H1 (cell line): ENCODE measurements at regions not wholly inside any gene's neighbourhood (a gene's known extent, or its start where the extent isn't known, plus 50 kb on each side); places are given as distances from the start of the nearest gene placed in this dataset. TPM values are rescaled to one million over a fixed set of nuclear protein-coding genes. Genes with fewer than 3 reads are reported as not detected.

ENCODE experiments used
- CTCF ChIA-PET: fragments of 300-600 bp; sonication (Branson Sonifier 250); formaldehyde crosslinking; loops from one replicate; lab custom pipeline; 2021; ENCODE audit not compliant: partially characterized antibody; lab: Charles Lee
- POLR2A ChIA-PET: fragments of 300-600 bp; sonication (Branson Sonifier 250); formaldehyde crosslinking; loops from one replicate; lab custom pipeline; 2021; ENCODE audit warnings: inconsistent platforms; ENCODE audit not compliant: partially characterized antibody; lab: Charles Lee
- DNase-seq, 2 experiments: peaks; one replicate each; pipeline versions ENCODE4 v3.0.0 to v3.0.0-alpha.2; 2010 to 2022; ENCODE audit warnings: low spot score in 2 of 2, low read depth in 1 of 2, mixed read lengths in 1 of 2
- FAIRE-seq: peaks from 2 replicates; lab custom pipeline; 2011; peaks lifted over from hg19 to GRCh38; lab: Jason Lieb, UNC
- H2AFZ ChIP-seq: 2 replicates; pipeline ENCODE4 v1.8.1; 2012; ENCODE audit warnings: low read length, inconsistent platforms
- H2AK5ac ChIP-seq: 2 replicates; pipeline ENCODE4 v1.6.1; 2013; ENCODE audit warnings: low read depth, low read length
- H2BK120ac ChIP-seq: replicated peaks from 2 replicates; pipeline ENCODE3; 2013; ENCODE audit warnings: low read depth, low read length, inconsistent platforms
- H2BK12ac ChIP-seq: 2 replicates; pipeline ENCODE4 v1.6.1; 2013; ENCODE audit warnings: low read depth, low read length
- H2BK15ac ChIP-seq: 2 replicates; pipeline ENCODE4 v1.6.1; 2013; ENCODE audit warnings: low read length
- H2BK20ac ChIP-seq: 2 replicates; pipeline ENCODE4 v1.6.1; 2013; ENCODE audit warnings: low read length
- H2BK5ac ChIP-seq: 2 replicates; pipeline ENCODE4 v1.6.1; 2013; ENCODE audit warnings: low read depth, low read length
- H3K14ac ChIP-seq: 2 replicates; pipeline ENCODE4 v1.6.1; 2013; ENCODE audit warnings: inconsistent platforms; ENCODE audit not compliant: insufficient read length
- H3K18ac ChIP-seq: 2 replicates; pipeline ENCODE4 v1.6.1; 2013; ENCODE audit warnings: low read length; ENCODE audit errors: extremely low read depth
- H3K23ac ChIP-seq: 2 replicates; pipeline ENCODE4 v1.6.1; 2013; ENCODE audit warnings: inconsistent platforms; ENCODE audit not compliant: insufficient read length
- H3K23me2 ChIP-seq: 2 replicates; pipeline ENCODE4 v1.6.1; 2013; ENCODE audit warnings: low read depth, low read length
- H3K27ac ChIP-seq: 2 replicates; pipeline ENCODE4 v1.6.1; 2011; ENCODE audit warnings: low read depth, low read length, inconsistent platforms
- H3K27me3 ChIP-seq, 4 experiments: replicated peaks in 1 of 4; 1 replicate in 1 of 4; 2 replicates in 3 of 4; pipeline versions ENCODE4 v1.6.1 to v1.8.1; 2011 to 2013; ENCODE audit warnings: low read length in 3 of 4, mild to moderate bottlenecking in 3 of 4, inconsistent platforms in 2 of 4, mixed read lengths in 2 of 4, moderate library complexity in 1 of 4; ENCODE audit not compliant: control insufficient read depth in 3 of 4, insufficient read depth in 3 of 4; ENCODE audit errors: extremely low read depth in 1 of 4
- H3K36me3 ChIP-seq, 4 experiments: 2 replicates each; pipeline versions ENCODE4 v1.6.1 to v1.8.1; 2011 to 2013; ENCODE audit warnings: mild to moderate bottlenecking in 4 of 4, low read length in 3 of 4, moderate library complexity in 2 of 4, control low read depth in 1 of 4, inconsistent platforms in 1 of 4; ENCODE audit not compliant: insufficient read depth in 4 of 4, control insufficient read depth in 2 of 4
- H3K4ac ChIP-seq: replicated peaks from 2 replicates; pipeline ENCODE3; 2013; ENCODE audit warnings: low read length, low read depth, mixed read lengths, inconsistent platforms; ENCODE audit not compliant: insufficient read length
- H3K4me1 ChIP-seq, 4 experiments: replicated peaks in 1 of 4; 1 replicate in 1 of 4; 2 replicates in 3 of 4; pipeline versions ENCODE4 v1.6.1 to v1.8.1; 2011 to 2013; ENCODE audit warnings: low read length in 3 of 4, inconsistent platforms in 2 of 4, mixed read lengths in 1 of 4; ENCODE audit not compliant: insufficient read depth in 4 of 4, control insufficient read depth in 3 of 4
- H3K4me2 ChIP-seq, 2 experiments: 2 replicates each; pipeline versions ENCODE4 v1.6.1 to v1.8.1; 2011 to 2013; ENCODE audit warnings: low read depth in 2 of 2, low read length in 2 of 2, control low read depth in 1 of 2, inconsistent platforms in 1 of 2, mild to moderate bottlenecking in 1 of 2; ENCODE audit not compliant: insufficient read depth in 1 of 2
- H3K4me3 ChIP-seq, 4 experiments: fragments of 200-600, 300-600 bp in 1 of 4; sonication (generic), shearing (Covaris generic), sonication (Bioruptor Twin) in 1 of 4; 2 replicates each; pipeline versions ENCODE4 v1.5.1 to v1.8.1; 2011 to 2016; ENCODE audit warnings: low read length in 4 of 4, low read depth in 3 of 4, control low read depth in 2 of 4, inconsistent platforms in 2 of 4, mild to moderate bottlenecking in 2 of 4, mixed read lengths in 1 of 4, moderate library complexity in 1 of 4; ENCODE audit not compliant: insufficient read depth in 2 of 4; ENCODE audit errors: extremely low read depth in 1 of 4
- H3K56ac ChIP-seq: replicated peaks from 2 replicates; pipeline ENCODE3; 2013; ENCODE audit warnings: low read depth, mild to moderate bottlenecking, mixed read lengths, low read length, inconsistent platforms; ENCODE audit not compliant: insufficient read length
- H3K79me1 ChIP-seq: 2 replicates; pipeline ENCODE4 v1.6.1; 2013; ENCODE audit warnings: low read depth, low read length, control low read depth
- H3K79me2 ChIP-seq, 2 experiments: 2 replicates each; pipeline versions ENCODE4 v1.6.1 to v1.8.1; 2012 to 2013; ENCODE audit warnings: low read length in 2 of 2, mild to moderate bottlenecking in 2 of 2, inconsistent platforms in 1 of 2; ENCODE audit not compliant: insufficient read depth in 2 of 2, control insufficient read depth in 1 of 2
- H3K9ac ChIP-seq, 4 experiments: replicated peaks in 1 of 4; 1 replicate in 1 of 4; 2 replicates in 3 of 4; pipeline versions ENCODE4 v1.6.1 to v1.8.1; 2011 to 2013; ENCODE audit warnings: low read depth in 3 of 4, low read length in 3 of 4, control low read depth in 2 of 4, mild to moderate bottlenecking in 2 of 4, moderate library complexity in 2 of 4, inconsistent platforms in 1 of 4; ENCODE audit errors: extremely low read depth in 1 of 4
- H3K9me3 ChIP-seq, 2 experiments: 2 replicates each; pipeline versions ENCODE4 v1.6.1 to v1.8.1; 2012 to 2013; ENCODE audit warnings: mild to moderate bottlenecking in 2 of 2, moderate library complexity in 2 of 2, control low read depth in 1 of 2, inconsistent platforms in 1 of 2, low read depth in 1 of 2, low read length in 1 of 2, mixed read lengths in 1 of 2; ENCODE audit not compliant: insufficient read depth in 2 of 2
- H4K20me1 ChIP-seq, 2 experiments: replicated peaks in 1 of 2; 2 replicates each; pipeline versions ENCODE3 to v1.8.1; 2011 to 2013; ENCODE audit warnings: inconsistent platforms in 2 of 2, low read length in 2 of 2, mild to moderate bottlenecking in 1 of 2; ENCODE audit not compliant: insufficient read depth in 2 of 2, control insufficient read depth in 1 of 2
- H4K5ac ChIP-seq: 2 replicates; pipeline ENCODE4 v1.6.1; 2013; ENCODE audit warnings: low read length, low read depth, mixed read lengths, inconsistent platforms; ENCODE audit not compliant: insufficient read length
- H4K8ac ChIP-seq: 2 replicates; pipeline ENCODE4 v1.8.0; 2013; ENCODE audit warnings: mild to moderate bottlenecking, moderate library complexity, low read length, inconsistent platforms; ENCODE audit not compliant: insufficient read depth; ENCODE audit errors: extremely low read depth
- H4K91ac ChIP-seq: replicated peaks from 2 replicates; pipeline ENCODE3; 2013; ENCODE audit warnings: low read length, mixed read lengths, inconsistent platforms; ENCODE audit not compliant: insufficient read length
- BRCA1 ChIP-seq: IDR thresholded peaks from 2 replicates; pipeline ENCODE4 v1.6.1; 2012; ENCODE audit warnings: low read depth, low read length, improper control_type of control experiment
- CREB1 ChIP-seq: IDR thresholded peaks from 2 replicates; pipeline ENCODE4 v1.6.1; 2012; ENCODE audit warnings: inconsistent platforms
- POLR2AphosphoS5 ChIP-seq: IDR thresholded peaks from 2 replicates; pipeline ENCODE4 v1.6.1; 2011; ENCODE audit warnings: low read depth, low read length
- SP2 ChIP-seq: IDR thresholded peaks from 2 replicates; pipeline ENCODE4 v1.6.1; 2012; ENCODE audit warnings: mild to moderate bottlenecking, low read length, inconsistent platforms
- SRF ChIP-seq: IDR thresholded peaks from 2 replicates; pipeline ENCODE4 v1.6.1; 2011; ENCODE audit warnings: mild to moderate bottlenecking, low read depth, low read length, moderate library complexity
- WGBS, 2 experiments: shearing (Covaris generic) in 1 of 2; methylation state at CpG; one replicate each; pipeline versions ENCODE4 v1.1.6 to v1.1.7; 2013 to 2015; ENCODE audit warnings: low lambda C conversion rate in 2 of 2, mixed read lengths in 2 of 2, inconsistent platforms in 1 of 2, low coverage in 1 of 2, missing lambda C conversion rate in 1 of 2; ENCODE audit not compliant: insufficient replicate concordance in 2 of 2, insufficient coverage in 1 of 2, insufficient read length in 1 of 2; ENCODE audit errors: extremely low coverage in 1 of 2, missing lambda C conversion rate in 1 of 2; 5-methylcytosine and 5-hydroxymethylcytosine counted together
- small RNA-seq: library from polyadenylated mRNA; stranded (forward); fragments of <200 nt; extraction: miRNeasy Mini kit (QIAGEN cat#:217004); gene quantifications from one replicate; pipeline ENCODE3, GENCODE V24; 2013; ENCODE audit not compliant: insufficient read depth

GRCh38 chr2:143819190-143819735, 690.0 kb downstream of the ARHGAP15 start:
- Histone ChIP-seq H3K79me2 (no peaks in the 10 kb centered on the region), H3K9me3 (no peaks in the 10 kb centered on the region), H3K4ac (no peak overlapping the region), H4K20me1 (no peaks in the 10 kb centered on the region), H3K4me2 (no peak overlapping the region), H2BK120ac (no peak overlapping the region), H2AK5ac (no peak overlapping the region), H3K56ac (no peak overlapping the region), H2BK20ac (no peak overlapping the region), H3K23me2 (no peaks in the 10 kb centered on the region), H2BK15ac (no peak overlapping the region), H4K91ac (no peak overlapping the region), H3K9ac (no peak overlapping the region), H3K79me1 (no peaks in the 10 kb centered on the region), H3K23ac (no peak overlapping the region), H3K4me3 (no peak overlapping the region), H3K14ac (no peak overlapping the region), H2AFZ (no peak overlapping the region), H3K4me1 (peaks cover 0 to 6% (median 1%) of the 10 kb centered on the region in 4 experiments; a peak in 2 of 7 replicates), H3K18ac (no peak overlapping the region), H4K5ac (no peak overlapping the region), H2BK5ac (no peak overlapping the region), H4K8ac (no peak overlapping the region), H2BK12ac (no peak overlapping the region), H3K36me3 (no peaks in the 10 kb centered on the region), H3K27me3 (no peaks in the 10 kb centered on the region), H3K27ac (no peak overlapping the region)
- CTCF ChIA-PET, result no interaction called here
- 92% methylated on average over 1 of the region's 1 CpG; no CpG with 5 or more reads in 1 of the 2 experiments for WGBS, 2 experiments
- DNase-seq (no peak), FAIRE-seq (no peak)
- TF ChIP-seq SP2, result no peak
- TF ChIP-seq SRF, result no peak
- TF ChIP-seq CREB1, result no peak
- no peak for TF ChIP-seq BRCA1
- no peak for TF ChIP-seq POLR2AphosphoS5
- POLR2A ChIA-PET, result no interaction called here

Small RNA genes in the stretch of these regions (small RNA-seq; reads per million reads assigned to genes)
- not detected for gene RF00019
